ENCODE measurements at regions not wholly inside any gene's neighbourhood (a gene's known extent, or its start where the extent isn't known, plus 50 kb on each side); places are given as distances from the start of the nearest gene placed in this dataset.

GRCh38 chr2:120923426-120923825 is 187.8 kb downstream of the GLI2 start:
- no peaks in the 10 kb centered on the region for H3K36me3 ChIP-seq (ENCODE audit: insufficient read depth, low read length)
- H3K79me2 ChIP-seq (ENCODE audit: insufficient read depth, low read length) = no peaks in the 10 kb centered on the region

GRCh38 chr2:120924924-120925323 is 189.3 kb downstream of the GLI2 start:
- TF ChIP-seq CTCF (conservative IDR thresholded peaks at IDR 0.05; ENCODE audit: low read length) = no peak
- TF ChIP-seq EZH2phosphoT487 (IDR thresholded peaks at IDR 0.05; ENCODE audit: borderline replicate concordance) = no peak

More at GRCh38 chr2:120923426-120923825, 187.8 kb downstream of the GLI2 start:
- H3F3A ChIP-seq (ENCODE audit: low read depth) = no peaks in the 10 kb centered on the region
- no peaks in the 10 kb centered on the region for H3K4me1 ChIP-seq (ENCODE audit: insufficient read depth, low read length, poor library complexity, severe bottlenecking)
- no peak for TF ChIP-seq EZH2phosphoT487 (IDR thresholded peaks at IDR 0.05; ENCODE audit: borderline replicate concordance)
- no peak for TF ChIP-seq CTCF (conservative IDR thresholded peaks at IDR 0.05; ENCODE audit: low read length)
- no peaks in the 10 kb centered on the region for H4K20me1 ChIP-seq (ENCODE audit: insufficient read depth, low read length, poor library complexity, severe bottlenecking)
- H3K27me3 ChIP-seq (ENCODE audit: insufficient read depth, low read length, poor library complexity, severe bottlenecking) = no peaks in the 10 kb centered on the region
- H3K4me3 ChIP-seq (ENCODE audit: low read length, poor library complexity, severe bottlenecking) = no peak overlapping the region
- no peak overlapping the region for H2AFZ ChIP-seq (ENCODE audit: low read length)
- H3K9me2 ChIP-seq (replicated peaks; ENCODE audit: low read depth, low read length) = no peaks in the 10 kb centered on the region
- no peaks in the 10 kb centered on the region for H3K9me3 ChIP-seq (ENCODE audit: insufficient read depth, low read depth, low read length)
- H3K9ac ChIP-seq (ENCODE audit: low read depth, low read length, poor library complexity, severe bottlenecking) = no peak overlapping the region
- no peak overlapping the region for H3K4me2 ChIP-seq (ENCODE audit: low read depth, low read length, poor library complexity, severe bottlenecking)

GRCh38 chr2:120926463-120927264 is 191.0 kb downstream of the GLI2 start:
- H3K9me2 ChIP-seq (replicated peaks; ENCODE audit: low read depth, low read length) = no peaks in the 10 kb centered on the region

More at GRCh38 chr2:120924924-120925323, 189.3 kb downstream of the GLI2 start:
- Histone ChIP-seq H3K4me3 (ENCODE audit: low read length, poor library complexity, severe bottlenecking) (no peak overlapping the region), H3K9me3 (ENCODE audit: insufficient read depth, low read depth, low read length) (no peaks in the 10 kb centered on the region), H3K9ac (ENCODE audit: low read depth, low read length, poor library complexity, severe bottlenecking) (no peak overlapping the region), H3K9me2 (replicated peaks; ENCODE audit: low read depth, low read length) (no peaks in the 10 kb centered on the region), H3K79me2 (ENCODE audit: insufficient read depth, low read length) (no peaks in the 10 kb centered on the region), H2AFZ (ENCODE audit: low read length) (no peak overlapping the region), H3K27me3 (ENCODE audit: insufficient read depth, low read length, poor library complexity, severe bottlenecking) (no peaks in the 10 kb centered on the region), H3K4me1 (ENCODE audit: insufficient read depth, low read length, poor library complexity, severe bottlenecking) (no peaks in the 10 kb centered on the region), H3K4me2 (ENCODE audit: low read depth, low read length, poor library complexity, severe bottlenecking) (no peak overlapping the region), H4K20me1 (ENCODE audit: insufficient read depth, low read length, poor library complexity, severe bottlenecking) (no peaks in the 10 kb centered on the region), H3K36me3 (ENCODE audit: insufficient read depth, low read length) (no peaks in the 10 kb centered on the region), H3F3A (ENCODE audit: low read depth) (no peaks in the 10 kb centered on the region)

More at GRCh38 chr2:120926463-120927264, 191.0 kb downstream of the GLI2 start:
- no peaks in the 10 kb centered on the region for H3K36me3 ChIP-seq (ENCODE audit: insufficient read depth, low read length)
- H3K4me2 ChIP-seq (ENCODE audit: low read depth, low read length, poor library complexity, severe bottlenecking) = no peak overlapping the region
- H3K4me1 ChIP-seq (ENCODE audit: insufficient read depth, low read length, poor library complexity, severe bottlenecking) = no peaks in the 10 kb centered on the region
- H3K9me3 ChIP-seq (ENCODE audit: insufficient read depth, low read depth, low read length) = no peaks in the 10 kb centered on the region
- no peaks in the 10 kb centered on the region for H3F3A ChIP-seq (ENCODE audit: low read depth)
- H3K9ac ChIP-seq (ENCODE audit: low read depth, low read length, poor library complexity, severe bottlenecking) = no peak overlapping the region
- H4K20me1 ChIP-seq (ENCODE audit: insufficient read depth, low read length, poor library complexity, severe bottlenecking) = no peaks in the 10 kb centered on the region
- no peak overlapping the region for H3K4me3 ChIP-seq (ENCODE audit: low read length, poor library complexity, severe bottlenecking)
- no peaks in the 10 kb centered on the region for H3K79me2 ChIP-seq (ENCODE audit: insufficient read depth, low read length)
- TF ChIP-seq CTCF (conservative IDR thresholded peaks at IDR 0.05; ENCODE audit: low read length) = no peak
- TF ChIP-seq EZH2phosphoT487 (IDR thresholded peaks at IDR 0.05; ENCODE audit: borderline replicate concordance) = no peak
- H3K27me3 ChIP-seq (ENCODE audit: insufficient read depth, low read length, poor library complexity, severe bottlenecking) = no peaks in the 10 kb centered on the region
- no peak overlapping the region for H2AFZ ChIP-seq (ENCODE audit: low read length)
